ENCODE measurements at regions not wholly inside any gene's neighbourhood (a gene's known extent, or its start where the extent isn't known, plus 50 kb on each side); places are given as distances from the start of the nearest gene placed in this dataset.

DNA sequence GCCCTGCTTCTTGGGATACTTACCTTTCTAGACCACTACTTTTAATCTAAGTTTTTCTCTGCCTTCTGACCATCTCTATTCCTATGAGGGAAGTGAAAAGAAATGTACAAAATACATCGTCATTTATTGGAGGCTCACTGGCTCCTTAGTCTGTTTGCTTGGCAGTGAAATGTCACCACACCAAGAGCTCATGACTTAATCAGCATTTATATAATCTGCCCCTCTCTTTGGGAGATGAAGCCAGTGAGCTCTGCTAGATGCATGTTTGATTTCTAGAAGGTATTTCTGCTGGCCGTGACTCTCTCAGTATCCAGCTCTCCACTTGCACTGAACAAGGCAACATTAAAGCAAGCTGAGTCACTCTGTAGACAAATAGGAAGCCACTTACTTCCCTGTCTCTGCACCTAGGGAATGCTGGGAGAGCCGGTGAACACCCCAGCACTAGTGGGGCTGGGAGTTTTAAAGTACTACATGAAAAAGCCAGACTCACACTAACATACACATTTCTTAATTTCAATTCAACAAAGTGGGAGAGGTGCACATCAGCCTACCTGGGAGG is 79.1 kb downstream of the MID1IP1 start:
- TF ChIP-seq, protein P1, sequence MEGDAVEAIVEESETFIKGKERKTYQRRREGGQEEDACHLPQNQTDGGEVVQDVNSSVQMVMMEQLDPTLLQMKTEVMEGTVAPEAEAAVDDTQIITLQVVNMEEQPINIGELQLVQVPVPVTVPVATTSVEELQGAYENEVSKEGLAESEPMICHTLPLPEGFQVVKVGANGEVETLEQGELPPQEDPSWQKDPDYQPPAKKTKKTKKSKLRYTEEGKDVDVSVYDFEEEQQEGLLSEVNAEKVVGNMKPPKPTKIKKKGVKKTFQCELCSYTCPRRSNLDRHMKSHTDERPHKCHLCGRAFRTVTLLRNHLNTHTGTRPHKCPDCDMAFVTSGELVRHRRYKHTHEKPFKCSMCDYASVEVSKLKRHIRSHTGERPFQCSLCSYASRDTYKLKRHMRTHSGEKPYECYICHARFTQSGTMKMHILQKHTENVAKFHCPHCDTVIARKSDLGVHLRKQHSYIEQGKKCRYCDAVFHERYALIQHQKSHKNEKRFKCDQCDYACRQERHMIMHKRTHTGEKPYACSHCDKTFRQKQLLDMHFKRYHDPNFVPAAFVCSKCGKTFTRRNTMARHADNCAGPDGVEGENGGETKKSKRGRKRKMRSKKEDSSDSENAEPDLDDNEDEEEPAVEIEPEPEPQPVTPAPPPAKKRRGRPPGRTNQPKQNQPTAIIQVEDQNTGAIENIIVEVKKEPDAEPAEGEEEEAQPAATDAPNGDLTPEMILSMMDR (IDR thresholded peaks at IDR 0.05): no peak
- TF ChIP-seq POLR2A (IDR thresholded peaks at IDR 0.05): no peak

Measured in thyroid gland (tissue), 4 donors.